Fibroblast of lung (primary cell): ENCODE measurements at regions not wholly inside any gene's neighbourhood (a gene's known extent, or its start where the extent isn't known, plus 50 kb on each side); places are given as distances from the start of the nearest gene placed in this dataset.
A peak's percentile ranks its signal among the peaks of the same experiment; 100 is the strongest.

ENCODE experiments used
- DNase-seq, 2 donors: peaks; one replicate each; pipeline versions ENCODE4 v3.0.0 to v3.0.0-alpha.2; 2010; ENCODE audit warnings: low read depth in 2 of 2
- H2AFZ ChIP-seq: 2 replicates; pipeline ENCODE4 v1.5.1; 2012; ENCODE audit warnings: low read length, control low read depth, inconsistent platforms
- H3K27ac ChIP-seq: 2 replicates; pipeline ENCODE4 v1.5.1; 2011; ENCODE audit warnings: low read length, control low read depth; ENCODE audit not compliant: insufficient read depth
- H3K27me3 ChIP-seq: 2 replicates; pipeline ENCODE4 v1.5.1; 2011; ENCODE audit warnings: mild to moderate bottlenecking, low read length; ENCODE audit not compliant: control insufficient read depth, insufficient read depth
- H3K36me3 ChIP-seq: 2 replicates; pipeline ENCODE4 v1.5.1; 2011; ENCODE audit warnings: low read length; ENCODE audit not compliant: control insufficient read depth, insufficient read depth
- H3K4me1 ChIP-seq: 2 replicates; pipeline ENCODE4 v1.5.1; 2011; ENCODE audit warnings: low read length; ENCODE audit not compliant: control insufficient read depth, insufficient read depth; ENCODE audit errors: extremely low read depth
- H3K4me2 ChIP-seq: 2 replicates; pipeline ENCODE4 v1.5.1; 2011; ENCODE audit warnings: low read length, control low read depth; ENCODE audit not compliant: insufficient read depth; ENCODE audit errors: extremely low read depth
- H3K4me3 ChIP-seq, 4 experiments: fragments of 200-600 bp in 1 of 4; sonication (generic) in 1 of 4; replicated peaks in 1 of 4; 2 replicates each; pipeline ENCODE4 v1.5.1; 2011 to 2016; ENCODE audit warnings: low read length in 4 of 4, low read depth in 3 of 4, mild to moderate bottlenecking in 3 of 4, control low read depth in 2 of 4, inconsistent platforms in 1 of 4, mixed read lengths in 1 of 4; ENCODE audit not compliant: insufficient read depth in 1 of 4; ENCODE audit errors: control extremely low read depth in 1 of 4
- H3K79me2 ChIP-seq: 2 replicates; pipeline ENCODE4 v1.5.1; 2012; ENCODE audit warnings: mild to moderate bottlenecking, low read length, inconsistent platforms; ENCODE audit not compliant: control insufficient read depth, insufficient read depth
- H3K9ac ChIP-seq: 2 replicates; pipeline ENCODE4 v1.5.1; 2011; ENCODE audit warnings: mild to moderate bottlenecking, low read length, control low read depth; ENCODE audit not compliant: insufficient read depth
- H3K9me3 ChIP-seq: 2 replicates; pipeline ENCODE4 v1.5.1; 2012; ENCODE audit warnings: low read depth, low read length; ENCODE audit not compliant: control insufficient read depth, insufficient read depth
- H4K20me1 ChIP-seq: 2 replicates; pipeline ENCODE4 v1.5.1; 2011; ENCODE audit warnings: low read length; ENCODE audit not compliant: control insufficient read depth, insufficient read depth; ENCODE audit errors: extremely low read depth
- CTCF ChIP-seq, 2 donors: IDR thresholded peaks in 1 of 2; conservative IDR thresholded peaks in 1 of 2; 1 replicate in 1 of 2; 2 replicates in 1 of 2; pipeline ENCODE4 v1.5.1; 2011 to 2012; ENCODE audit warnings: low read length in 2 of 2, control low read depth in 1 of 2, inconsistent platforms in 1 of 2, low read depth in 1 of 2, mild to moderate bottlenecking in 1 of 2
- EZH2 ChIP-seq: IDR thresholded peaks from 2 replicates; pipeline ENCODE4 v1.5.1; 2012; ENCODE audit warnings: low read length, control low read depth, mild to moderate bottlenecking; ENCODE audit errors: missing control alignments

- Histone ChIP-seq H3K4me3 (no peak overlapping the region), H3K79me2 (no peaks in the 10 kb centered on the region), H3K9me3 (no peaks in the 10 kb centered on the region), H3K4me2 (no peak overlapping the region), H3K36me3 (no peaks in the 10 kb centered on the region), H3K9ac (no peak overlapping the region), H3K4me1 (no peaks in the 10 kb centered on the region), H2AFZ (no peak overlapping the region), H4K20me1 (no peaks in the 10 kb centered on the region), H3K27ac (no peak overlapping the region), H3K27me3 (no peaks in the 10 kb centered on the region)
- TF ChIP-seq CTCF (conservative IDR thresholded peaks at IDR 0.05 in 1 of 2, IDR thresholded peaks at IDR 0.05 in 1 of 2; ENCODE audit: low read depth in 1 of 2, low read length in 2 of 2) (no peak), EZH2 (no peak)
- DNase-seq, result no peak
Measured at GRCh38 chr10:105409370-105409769, 768.3 kb downstream of the SORCS3 start.

- no peak overlapping the region for H3K9ac ChIP-seq
- no peaks in the 10 kb centered on the region for H4K20me1 ChIP-seq
- H3K36me3 ChIP-seq, result no peaks in the 10 kb centered on the region
- TF ChIP-seq EZH2 (no peak), CTCF (conservative IDR thresholded peaks at IDR 0.05 in 1 of 2, IDR thresholded peaks at IDR 0.05 in 1 of 2; ENCODE audit: low read depth in 1 of 2, low read length in 2 of 2) (no peak)
- H3K4me1 ChIP-seq, result no peaks in the 10 kb centered on the region
- no peak overlapping the region for H2AFZ ChIP-seq
- H3K4me2 ChIP-seq, result no peak overlapping the region
- H3K79me2 ChIP-seq, result no peaks in the 10 kb centered on the region
- H3K27me3 ChIP-seq, result no peaks in the 10 kb centered on the region
- no peak overlapping the region for H3K27ac ChIP-seq
- H3K9me3 ChIP-seq, result no peaks in the 10 kb centered on the region
- DNase-seq, result no peak
- no peak overlapping the region for H3K4me3 ChIP-seq
Measured at GRCh38 chr10:105406488-105406887, 765.4 kb downstream of the SORCS3 start.

GRCh38 chr10:105398202-105398601 lies 757.1 kb downstream of the SORCS3 start:
- TF ChIP-seq CTCF (conservative IDR thresholded peaks at IDR 0.05 in 1 of 2, IDR thresholded peaks at IDR 0.05 in 1 of 2; ENCODE audit: low read depth in 1 of 2, low read length in 2 of 2) (no peak), EZH2 (no peak)
- H3K36me3 ChIP-seq, result no peaks in the 10 kb centered on the region
- H4K20me1 ChIP-seq, result no peaks in the 10 kb centered on the region
- H3K4me3 ChIP-seq, result no peak overlapping the region
- peak in 1 of 2 donors; percentile 74 for DNase-seq
- no peak overlapping the region for H3K27ac ChIP-seq
- no peak overlapping the region for H3K4me2 ChIP-seq
- H3K9me3 ChIP-seq, result no peaks in the 10 kb centered on the region
- no peak overlapping the region for H2AFZ ChIP-seq
- no peaks in the 10 kb centered on the region for H3K27me3 ChIP-seq
- H3K4me1 ChIP-seq, result no peaks in the 10 kb centered on the region
- H3K79me2 ChIP-seq, result no peaks in the 10 kb centered on the region
- H3K9ac ChIP-seq, result no peak overlapping the region
